Testis (tissue), 2 donors: ENCODE measurements at regions not wholly inside any gene's neighbourhood (a gene's known extent, or its start where the extent isn't known, plus 50 kb on each side); places are given as distances from the start of the nearest gene placed in this dataset.

Source experiments
- DNase-seq: peaks from one replicate; pipeline ENCODE4 v3.0.0-alpha.2; 2019
- H3K27ac ChIP-seq, 2 donors: fragments of 200-600 bp; sonication (generic); one replicate each; pipeline ENCODE4 v1.5.1; 2019
- H3K27me3 ChIP-seq: fragments of 200-600 bp; sonication (generic); one replicate; pipeline ENCODE4 v1.5.1; 2019
- H3K36me3 ChIP-seq: fragments of 200-600 bp; sonication (generic); one replicate; pipeline ENCODE4 v1.5.1; 2017; ENCODE audit warnings: low read depth; ENCODE audit errors: missing control alignments
- H3K4me1 ChIP-seq: fragments of 200-600 bp; sonication (generic); one replicate; pipeline ENCODE4 v1.5.1; 2019
- H3K4me3 ChIP-seq, 2 donors: fragments of 200-600 bp; sonication (generic); one replicate each; pipeline ENCODE4 v1.5.1; 2017 to 2019
- H3K9me3 ChIP-seq: fragments of 200-600 bp; sonication (generic); one replicate; pipeline ENCODE4 v1.5.1; 2017
- POLR2A ChIP-seq: fragments of 450-650 bp; IDR thresholded peaks from one replicate; pipeline ENCODE4 v1.6.1; 2017; ENCODE audit warnings: antibody characterized with exemption, mild to moderate bottlenecking, moderate library complexity
- WGBS, 2 donors: methylation state at CpG; one replicate each; pipeline ENCODE4 v1.1.5; 2018; 5-methylcytosine and 5-hydroxymethylcytosine counted together
- intact Hi-C: fragments of 100-400 bp; cut with DNase I; formaldehyde crosslinking; loops from one replicate; pipeline ENCODE4 v1.15.1; 2023; ENCODE audit warnings: low total_unique reads
- TF ChIP-seq, protein P1 (sequence below), 3 experiments: fragments of 450-650 bp in 2 of 3; fragments of 200-600 bp in 1 of 3; sonication (generic) in 1 of 3; IDR thresholded peaks; one replicate each; pipeline ENCODE4 v1.5.1; 2016 to 2019; ENCODE audit warnings: antibody characterized with exemption in 3 of 3, mild to moderate bottlenecking in 2 of 3, moderate library complexity in 1 of 3

DNA sequence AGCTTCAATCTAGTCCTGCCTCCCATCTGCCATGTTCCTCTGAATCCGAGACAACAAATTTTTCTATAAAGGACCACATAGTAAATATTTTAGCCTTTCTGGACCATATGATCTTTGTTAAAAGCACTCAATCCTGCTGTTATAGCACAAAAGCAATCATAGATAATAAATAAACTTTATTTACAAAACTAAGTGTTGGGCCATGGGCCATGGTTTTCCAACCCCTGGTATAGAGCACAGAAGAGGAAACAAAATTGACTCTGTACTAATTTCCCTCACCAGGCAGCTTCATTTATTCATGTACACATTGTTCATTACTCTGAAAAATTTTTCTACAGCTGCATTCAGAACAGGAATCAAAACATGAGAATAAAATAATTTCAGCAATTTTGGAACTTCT, 288.9 kb downstream of the AGTPBP1 start:
- no peak for DNase-seq
- H3K9me3 ChIP-seq, result no peaks in the 10 kb centered on the region
- H3K4me1 ChIP-seq, result no peaks in the 10 kb centered on the region
- no peak overlapping the region for H3K4me3 ChIP-seq
- no peaks in the 10 kb centered on the region for H3K27me3 ChIP-seq
- WGBS, 2 donors, result 3 to 33% methylated on average over 1 of the region's 1 CpG
- H3K27ac ChIP-seq, result no peak overlapping the region
- TF ChIP-seq, protein P1, sequence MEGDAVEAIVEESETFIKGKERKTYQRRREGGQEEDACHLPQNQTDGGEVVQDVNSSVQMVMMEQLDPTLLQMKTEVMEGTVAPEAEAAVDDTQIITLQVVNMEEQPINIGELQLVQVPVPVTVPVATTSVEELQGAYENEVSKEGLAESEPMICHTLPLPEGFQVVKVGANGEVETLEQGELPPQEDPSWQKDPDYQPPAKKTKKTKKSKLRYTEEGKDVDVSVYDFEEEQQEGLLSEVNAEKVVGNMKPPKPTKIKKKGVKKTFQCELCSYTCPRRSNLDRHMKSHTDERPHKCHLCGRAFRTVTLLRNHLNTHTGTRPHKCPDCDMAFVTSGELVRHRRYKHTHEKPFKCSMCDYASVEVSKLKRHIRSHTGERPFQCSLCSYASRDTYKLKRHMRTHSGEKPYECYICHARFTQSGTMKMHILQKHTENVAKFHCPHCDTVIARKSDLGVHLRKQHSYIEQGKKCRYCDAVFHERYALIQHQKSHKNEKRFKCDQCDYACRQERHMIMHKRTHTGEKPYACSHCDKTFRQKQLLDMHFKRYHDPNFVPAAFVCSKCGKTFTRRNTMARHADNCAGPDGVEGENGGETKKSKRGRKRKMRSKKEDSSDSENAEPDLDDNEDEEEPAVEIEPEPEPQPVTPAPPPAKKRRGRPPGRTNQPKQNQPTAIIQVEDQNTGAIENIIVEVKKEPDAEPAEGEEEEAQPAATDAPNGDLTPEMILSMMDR (IDR thresholded peaks at IDR 0.05), result no peak
- TF ChIP-seq POLR2A, result no peak
- intact Hi-C loops, result no loop called here
- H3K36me3 ChIP-seq, result no peaks in the 10 kb centered on the region

DNA sequence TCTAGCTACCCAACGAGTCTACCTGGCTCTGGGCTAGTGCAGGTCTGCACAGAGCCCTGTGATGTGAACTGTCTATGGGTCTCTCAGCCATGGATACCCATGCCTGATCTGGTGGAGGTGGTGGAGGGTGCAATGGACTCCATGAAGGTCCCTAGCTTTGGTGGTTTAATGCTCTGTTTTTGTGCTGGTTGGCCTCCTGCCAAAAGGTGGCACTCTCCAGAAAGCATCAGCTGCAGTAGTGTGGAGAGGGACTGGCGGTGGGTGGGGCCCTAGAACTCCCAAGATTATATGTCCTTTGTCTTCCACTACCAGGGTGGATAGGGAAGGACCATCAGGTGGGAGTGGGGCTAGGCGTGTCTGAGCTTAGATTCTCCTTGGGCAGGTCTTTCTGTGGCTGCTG, 290.1 kb downstream of the AGTPBP1 start:
- TF ChIP-seq POLR2A, result no peak
- TF ChIP-seq, protein P1 (IDR thresholded peaks at IDR 0.05), result no peak
- Histone ChIP-seq H3K9me3 (no peaks in the 10 kb centered on the region), H3K36me3 (no peaks in the 10 kb centered on the region), H3K4me1 (no peaks in the 10 kb centered on the region), H3K27ac (no peak overlapping the region), H3K4me3 (no peak overlapping the region), H3K27me3 (no peaks in the 10 kb centered on the region)
- 80 to 89% methylated on average over 3 of the region's 3 CpGs for WGBS, 2 donors
- intact Hi-C loops, result no loop called here
- no peak for DNase-seq

DNA sequence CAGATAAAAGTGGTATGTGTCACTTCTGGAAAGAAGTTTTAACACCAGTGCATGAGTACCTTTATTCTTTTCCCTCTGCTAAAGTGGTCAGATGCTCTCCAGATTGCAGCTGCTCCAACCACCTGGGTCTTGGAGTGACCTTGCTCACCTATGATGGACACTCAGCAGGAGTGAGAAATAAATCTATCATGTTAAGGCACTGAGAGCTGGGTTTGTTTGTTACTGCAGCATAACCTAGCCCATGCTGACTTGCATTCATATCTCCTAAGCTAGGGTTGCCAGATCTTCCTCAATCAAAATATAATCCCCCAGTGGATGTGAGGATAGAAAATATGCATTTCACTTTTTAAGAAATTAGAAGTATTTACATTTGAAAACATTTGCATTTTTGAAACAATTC, 295.9 kb downstream of the AGTPBP1 start:
- no peaks in the 10 kb centered on the region for H3K27me3 ChIP-seq
- no peak for DNase-seq
- H3K27ac ChIP-seq, result no peak overlapping the region
- H3K36me3 ChIP-seq, result no peaks in the 10 kb centered on the region
- no peaks in the 10 kb centered on the region for H3K9me3 ChIP-seq
- no peaks in the 10 kb centered on the region for H3K4me1 ChIP-seq
- TF ChIP-seq POLR2A, result no peak
- TF ChIP-seq, protein P1 (IDR thresholded peaks at IDR 0.05), result no peak
- intact Hi-C loops, result no loop called here
- no peak overlapping the region for H3K4me3 ChIP-seq

DNA sequence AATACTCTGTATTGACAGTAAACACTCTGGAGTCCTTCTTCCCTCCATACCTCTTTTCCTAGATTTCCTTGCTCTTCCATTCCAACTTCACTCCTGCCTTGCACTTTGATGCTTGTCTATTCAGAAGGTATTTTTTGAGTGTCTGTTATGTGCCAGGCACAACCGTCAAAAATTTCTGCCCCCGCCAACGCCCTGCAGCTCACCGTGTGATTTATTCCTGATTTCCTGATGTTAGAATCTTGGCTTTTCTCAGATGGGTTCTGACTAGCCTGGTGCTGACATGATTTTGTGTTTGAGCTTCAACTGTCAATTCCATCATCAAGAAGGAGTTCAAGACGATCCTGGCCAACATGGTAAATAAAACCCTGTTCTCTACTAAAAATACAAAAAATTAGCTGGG, 297.5 kb downstream of the AGTPBP1 start:
- Histone ChIP-seq H3K36me3 (no peaks in the 10 kb centered on the region), H3K4me1 (no peaks in the 10 kb centered on the region), H3K9me3 (no peaks in the 10 kb centered on the region), H3K4me3 (no peak overlapping the region), H3K27me3 (no peaks in the 10 kb centered on the region), H3K27ac (no peak overlapping the region)
- intact Hi-C loops, result no loop called here
- 66 to 71% methylated on average over 5 of the region's 5 CpGs for WGBS, 2 donors
- TF ChIP-seq, protein P1 (IDR thresholded peaks at IDR 0.05), result no peak
- TF ChIP-seq POLR2A, result no peak
- DNase-seq, result no peak

DNA sequence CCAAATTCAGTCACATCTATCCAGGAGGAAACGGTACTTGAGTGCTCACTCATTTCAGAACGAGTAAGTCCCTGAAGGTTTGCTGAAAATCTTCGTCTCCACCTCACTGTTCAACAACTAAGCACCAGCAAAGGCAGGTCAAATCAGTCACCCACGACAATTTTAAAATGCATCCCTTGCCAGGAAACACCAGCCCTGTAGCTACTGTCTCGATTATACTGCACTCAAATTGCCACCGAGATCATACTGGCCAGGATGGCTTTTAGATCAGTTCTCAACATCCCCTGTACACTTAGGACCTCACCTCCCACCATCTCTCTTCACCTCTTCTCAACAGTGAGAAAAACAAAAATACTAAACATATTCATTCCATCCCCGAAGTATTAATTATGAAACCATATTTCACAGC, 298.6 kb downstream of the AGTPBP1 start:
- no peaks in the 10 kb centered on the region for H3K36me3 ChIP-seq
- no peak overlapping the region for H3K27ac ChIP-seq
- 61 to 73% methylated on average over 7 of the region's 7 CpGs for WGBS, 2 donors
- intact Hi-C loops, result no loop called here
- TF ChIP-seq, protein P1 (IDR thresholded peaks at IDR 0.05), result no peak
- TF ChIP-seq POLR2A, result no peak
- H3K4me1 ChIP-seq, result no peaks in the 10 kb centered on the region
- no peaks in the 10 kb centered on the region for H3K27me3 ChIP-seq
- no peak overlapping the region for H3K4me3 ChIP-seq
- no peak for DNase-seq
- no peaks in the 10 kb centered on the region for H3K9me3 ChIP-seq
